Stimulated activated naive CD8-positive, alpha-beta T cell treated with anti-CD3 and anti-CD28 coated beads, Interleukin-15, Interleukin-2, amounts not matched to agents 100 U/mL and 50 U/mL, for 24 hours (primary cell): ENCODE measurements at regions not wholly inside any gene's neighbourhood (a gene's known extent, or its start where the extent isn't known, plus 50 kb on each side); places are given as distances from the start of the nearest gene placed in this dataset.

Experiments used
- ATAC-seq: fragments of 150-1000 bp; cut with Tn5 transposase; one replicate; pipeline ENCODE4 v1.10.0; 2021
- DNase-seq: peaks from one replicate; pipeline ENCODE4 v3.0.0; 2021

GRCh38 chr12:77493302-77494168 is 337.2 kb upstream of the NAV3 start:
- ATAC-seq (no peak), DNase-seq (no peak)

DNA sequence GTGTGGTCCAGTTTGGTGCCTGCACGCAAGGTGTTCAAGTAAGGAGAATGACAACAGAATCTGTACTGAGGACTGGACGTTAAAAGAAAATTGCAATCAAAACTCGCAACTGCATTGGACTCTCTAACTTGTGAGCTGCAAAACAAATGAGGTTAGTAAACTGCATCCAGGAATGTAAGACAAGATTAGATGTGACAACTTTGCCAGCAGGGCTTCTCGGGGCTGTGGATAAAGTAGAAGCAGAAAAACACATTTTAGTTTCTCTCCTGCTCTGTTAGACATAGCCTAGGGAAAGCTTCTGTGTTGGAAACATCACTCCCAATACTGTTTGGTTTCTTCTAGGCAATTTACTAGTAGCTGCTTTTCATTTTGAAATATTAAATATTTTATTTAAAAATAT is 338.2 kb upstream of the NAV3 start:
- no peak for DNase-seq
- ATAC-seq, result no peak

DNA sequence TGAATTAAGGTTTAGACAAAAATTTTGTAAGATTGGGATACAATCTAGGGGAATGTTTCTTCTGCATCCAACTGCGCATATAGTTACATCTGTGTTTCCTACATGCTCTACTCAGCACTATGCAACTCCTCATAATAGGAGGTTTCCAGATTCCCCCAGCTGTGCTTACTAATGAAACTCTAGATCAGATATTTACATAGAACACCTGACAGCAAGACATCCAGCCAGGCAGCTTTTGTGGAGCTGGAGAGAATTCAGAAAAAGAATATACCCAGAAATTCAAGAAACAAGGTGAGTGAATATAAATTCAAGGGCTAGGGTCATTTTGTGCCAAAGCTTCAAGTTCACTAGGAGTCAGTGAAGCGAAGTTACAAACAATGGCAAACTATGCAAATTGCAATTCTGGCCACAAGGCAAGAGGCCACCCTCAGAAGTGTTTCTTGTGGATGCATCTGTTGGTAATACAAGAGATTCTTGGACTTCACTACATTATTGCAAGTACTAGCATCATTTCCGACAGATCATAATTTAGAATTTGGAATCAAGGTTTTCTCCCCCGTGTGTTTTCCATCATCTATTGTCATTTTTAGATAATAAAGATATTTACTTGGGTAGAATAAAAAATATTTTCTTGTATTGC is 341.2 kb upstream of the NAV3 start:
- DNase-seq (no peak), ATAC-seq (no peak)

DNA sequence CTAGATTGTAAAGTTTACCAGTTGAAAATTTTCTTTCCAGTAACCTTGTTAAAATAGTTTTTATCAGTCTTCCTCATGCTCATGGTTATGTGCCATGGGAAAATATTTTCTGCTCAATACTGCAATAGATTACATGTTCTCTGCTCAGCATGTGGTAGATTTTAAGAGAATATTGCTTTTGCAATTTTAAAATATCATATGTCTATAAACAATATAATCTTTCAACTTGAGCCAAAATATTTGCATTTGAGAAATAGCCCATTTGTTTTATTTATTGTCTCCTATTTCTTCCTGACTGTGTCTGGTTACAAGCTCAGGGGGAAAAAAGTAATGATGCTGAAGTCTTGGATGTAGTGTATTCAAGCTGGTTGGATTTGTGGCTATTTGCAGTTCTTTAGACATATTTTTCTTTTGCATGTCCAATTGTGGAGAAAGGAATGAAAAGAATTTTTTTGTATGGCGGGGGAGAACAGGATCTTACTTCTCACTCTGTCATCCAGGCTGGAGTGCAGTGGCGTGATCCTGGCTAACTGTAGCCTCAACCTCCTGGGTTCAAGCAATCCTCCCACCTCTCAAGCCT is 342.6 kb upstream of the NAV3 start:
- ATAC-seq (no peak), DNase-seq (no peak)

DNA sequence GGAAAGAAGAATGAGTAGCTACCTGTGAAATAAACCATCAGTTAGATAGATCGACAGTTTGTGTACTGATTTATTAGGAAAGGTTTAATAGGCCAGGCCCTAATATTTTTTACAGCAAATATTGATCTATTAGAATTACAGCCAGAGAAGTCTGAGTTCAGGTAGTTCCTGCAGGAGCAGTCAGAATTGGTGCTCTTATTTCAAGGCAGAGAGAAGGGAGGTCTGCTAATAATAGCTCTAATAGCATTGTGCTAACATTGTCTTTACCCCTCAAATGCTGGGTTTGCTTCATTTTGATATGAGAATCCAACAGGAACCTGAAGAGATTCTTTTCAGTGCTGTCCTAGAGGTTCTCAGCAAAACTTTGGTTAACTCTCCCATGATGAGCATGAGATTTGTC is 343.8 kb upstream of the NAV3 start:
- no peak for DNase-seq

DNA sequence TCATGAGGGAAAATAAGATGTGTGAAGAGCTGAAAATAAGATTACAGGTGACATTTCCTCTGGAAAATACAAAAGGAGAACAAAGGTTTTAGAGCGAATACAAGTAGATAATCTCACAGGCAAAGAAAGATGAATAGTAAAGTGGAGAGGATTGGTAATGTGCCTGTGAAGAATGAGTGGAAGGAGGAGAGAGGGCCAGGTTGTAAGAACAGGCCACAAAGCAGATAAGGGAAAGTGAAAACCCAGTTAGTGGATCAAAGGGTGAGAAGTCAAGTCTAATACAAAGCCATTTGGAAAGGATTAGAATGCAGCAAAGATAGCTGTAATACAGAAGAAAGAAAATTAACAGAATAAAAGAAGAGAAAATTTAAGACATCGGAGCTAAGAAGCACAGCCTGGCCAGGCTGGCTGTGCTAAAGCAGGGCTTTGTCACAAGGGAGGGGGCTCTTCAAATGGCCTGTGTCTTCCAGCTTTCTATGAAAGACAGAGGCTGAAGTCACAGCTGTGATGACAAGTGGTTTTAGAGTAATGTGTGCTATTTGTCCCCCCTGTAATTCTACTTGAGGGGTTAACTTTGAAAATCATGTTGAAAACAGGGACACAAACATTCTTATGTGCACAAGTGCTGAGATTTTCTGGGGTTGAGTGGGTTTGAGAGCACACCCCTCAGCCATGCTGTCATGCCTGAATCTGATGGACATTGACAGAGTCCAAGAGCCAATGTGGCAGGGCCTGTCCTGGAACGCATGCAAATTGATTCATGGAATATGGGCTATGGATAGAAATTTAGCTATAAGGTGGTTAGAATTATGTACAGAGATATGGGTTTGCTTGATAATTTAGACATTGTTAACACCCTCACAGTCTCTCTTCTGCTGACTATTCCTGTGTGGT is 344.5 kb upstream of the NAV3 start:
- no peak for DNase-seq
- no peak for ATAC-seq

More for the DNA sequence above, 343.8 kb upstream of the NAV3 start:
- ATAC-seq, result no peak

GRCh38 chr12:77481687-77482086 is 349.0 kb upstream of the NAV3 start:
- ATAC-seq (no peak), DNase-seq (no peak)

GRCh38 chr12:77477907-77478533 is 352.7 kb upstream of the NAV3 start:
- ATAC-seq, result no peak
- DNase-seq, result no peak

DNA sequence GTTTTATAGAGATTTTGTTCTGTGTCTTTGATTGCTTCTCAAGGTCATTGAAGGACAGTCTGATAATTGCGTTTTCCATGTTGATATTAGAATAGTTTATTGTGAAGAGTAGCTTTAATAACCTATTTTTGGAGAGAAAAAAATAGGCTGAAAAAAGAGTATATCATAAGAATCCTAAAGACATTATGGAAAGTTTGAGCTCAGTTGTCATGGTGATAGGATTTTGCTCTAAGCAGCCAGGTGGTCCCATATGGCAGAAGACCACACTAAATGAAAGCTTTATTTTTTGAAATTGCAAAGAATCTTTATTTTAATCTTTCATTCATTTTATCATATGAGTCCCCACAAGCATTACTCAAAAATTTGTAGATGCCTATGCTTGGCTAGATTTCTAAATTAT is 358.9 kb upstream of the NAV3 start:
- ATAC-seq (no peak), DNase-seq (no peak)

GRCh38 chr12:77469578-77470333 is 360.9 kb upstream of the NAV3 start:
- DNase-seq, result no peak
- no peak for ATAC-seq

DNA sequence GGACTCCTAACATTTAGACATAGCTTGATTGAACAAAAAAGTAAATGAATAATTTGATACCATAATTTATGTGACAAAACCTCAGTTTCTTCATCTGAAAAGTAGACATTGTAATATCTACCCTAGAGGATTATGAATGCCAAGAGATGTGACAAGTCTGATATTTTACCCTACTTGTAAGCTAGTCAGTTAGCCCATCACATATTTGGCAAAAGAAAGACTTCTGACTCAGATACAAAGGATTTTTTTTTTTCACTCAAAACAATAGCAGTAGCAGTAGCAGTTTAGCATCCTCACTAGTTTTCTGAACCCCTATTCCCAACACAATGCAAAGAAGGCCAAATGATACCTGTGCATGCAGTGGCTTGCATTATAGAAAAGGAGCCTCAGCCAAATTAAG is 377.3 kb upstream of the E2F7 start:
- DNase-seq (no peak), ATAC-seq (no peak)

GRCh38 chr12:77439749-77440148 is 374.4 kb upstream of the E2F7 start:
- no peak for DNase-seq

GRCh38 chr12:77438644-77439043 is 373.3 kb upstream of the E2F7 start:
- no peak for DNase-seq
- no peak for ATAC-seq

More at GRCh38 chr12:77439749-77440148, 374.4 kb upstream of the E2F7 start:
- ATAC-seq, result no peak

DNA sequence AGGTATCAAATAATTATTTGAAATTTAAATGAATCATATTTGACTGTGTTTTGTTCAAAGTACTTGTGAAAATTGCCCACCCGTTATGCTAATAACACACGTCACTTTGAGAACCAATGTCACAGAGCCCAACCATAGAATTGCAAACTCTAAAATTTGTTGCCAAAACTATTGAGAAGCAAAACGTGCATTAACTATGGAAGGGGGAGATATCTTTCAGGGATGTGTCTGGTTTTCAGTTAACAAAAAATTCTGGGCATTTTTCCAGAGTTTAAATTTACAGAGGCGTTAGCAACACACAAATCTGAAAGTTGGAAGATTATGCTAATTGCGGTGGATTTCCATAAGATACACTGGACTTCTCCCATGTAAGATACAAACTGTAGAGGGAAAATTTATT is 371.8 kb upstream of the E2F7 start:
- no peak for DNase-seq
- no peak for ATAC-seq

DNA sequence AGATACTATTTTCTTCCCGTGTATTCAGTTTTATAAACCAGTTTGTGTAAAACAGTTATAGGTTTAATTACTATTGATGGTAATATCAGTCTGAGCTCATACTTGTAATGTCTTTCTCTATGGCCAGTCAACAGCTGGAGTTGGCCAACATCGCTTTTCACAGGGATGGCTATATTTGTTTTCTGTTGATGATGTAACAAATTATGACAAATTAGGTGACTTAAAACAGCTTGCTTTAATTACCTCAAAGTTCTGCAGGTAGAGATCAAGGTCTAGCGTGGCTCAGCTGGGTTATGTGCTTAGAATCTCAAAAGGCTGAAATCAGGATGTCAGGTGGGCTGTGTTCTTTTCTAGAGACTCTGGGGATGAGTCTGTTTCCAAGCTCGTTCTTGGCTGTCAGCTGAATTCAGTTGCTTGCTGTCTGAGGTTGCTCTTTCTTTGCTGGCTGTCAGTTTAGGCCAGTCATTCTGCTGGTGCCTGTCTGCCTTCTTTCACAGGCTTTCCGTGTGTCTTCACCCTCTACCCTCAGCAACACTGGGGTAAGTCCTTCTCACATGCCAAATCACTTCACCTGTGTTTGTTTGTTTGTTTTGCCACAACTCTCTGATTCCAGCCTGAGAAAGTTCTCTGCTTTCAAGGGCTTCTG is 370.2 kb upstream of the E2F7 start:
- DNase-seq, result no peak
- ATAC-seq, result no peak

GRCh38 chr12:77433799-77434198 is 368.4 kb upstream of the E2F7 start:
- ATAC-seq (no peak), DNase-seq (no peak)

GRCh38 chr12:77429426-77429825 is 364.1 kb upstream of the E2F7 start:
- ATAC-seq (no peak), DNase-seq (no peak)

GRCh38 chr12:77421152-77421551 is 355.8 kb upstream of the E2F7 start:
- ATAC-seq (no peak), DNase-seq (no peak)

- no peak for ATAC-seq
- DNase-seq, result no peak
These were observed 344.2 kb upstream of the E2F7 start for GRCh38 chr12:77409551-77409950.

- DNase-seq (no peak), ATAC-seq (no peak)
These were observed 342.6 kb upstream of the E2F7 start for GRCh38 chr12:77407931-77408330.
